ENCODE measurements at regions not wholly inside any gene's neighbourhood (a gene's known extent, or its start where the extent isn't known, plus 50 kb on each side); places are given as distances from the start of the nearest gene placed in this dataset.

DNA sequence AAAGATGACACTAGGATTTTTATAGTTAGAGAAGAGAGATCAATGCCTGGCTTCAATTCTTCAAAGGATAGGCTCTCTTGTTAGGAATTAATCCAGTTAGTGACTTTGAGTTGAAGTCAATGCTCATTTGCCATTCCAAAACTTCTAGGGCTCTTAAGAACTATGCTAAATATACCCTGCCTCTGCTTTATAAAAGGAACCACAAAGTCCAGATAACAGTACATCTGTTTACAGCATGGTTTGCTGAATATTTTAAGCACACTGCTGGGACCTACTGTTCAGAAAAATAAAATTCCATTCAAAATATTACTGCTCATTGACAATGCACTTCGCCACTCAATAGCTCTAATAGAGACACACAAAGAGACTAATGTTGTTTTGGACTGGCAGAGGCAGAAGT lies 786.6 kb upstream of the DPPA4 start:
- DNase-seq (ENCODE audit: insufficient read length, low spot score) (no peak), FAIRE-seq (no peak)
- no peak for TF ChIP-seq POLR2A (IDR thresholded peaks at IDR 0.05; ENCODE audit: low read depth, low read length)

DNA sequence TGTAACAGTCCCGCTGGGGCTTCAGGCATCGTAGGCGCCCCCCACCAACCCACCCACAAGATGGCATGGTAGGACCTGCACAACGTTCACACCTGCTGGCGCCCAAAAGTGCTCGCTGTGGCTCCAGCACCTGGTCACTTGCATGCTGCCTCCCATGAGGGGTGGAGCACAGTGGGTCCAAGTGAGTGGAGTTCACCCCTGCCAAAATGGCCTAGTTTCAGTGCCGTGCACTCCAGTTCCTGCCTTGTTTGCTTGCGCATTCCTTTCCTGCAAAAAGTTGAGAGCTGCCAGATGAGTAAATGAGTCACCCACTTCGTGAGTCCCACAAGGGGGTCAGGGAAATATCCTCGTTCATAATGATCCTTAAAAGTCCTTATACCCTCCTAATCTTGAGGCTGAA lies 788.7 kb upstream of the DPPA4 start:
- FAIRE-seq (no peak), DNase-seq (ENCODE audit: insufficient read length, low spot score) (no peak)
- TF ChIP-seq POLR2A (IDR thresholded peaks at IDR 0.05; ENCODE audit: low read depth, low read length): no peak

DNA sequence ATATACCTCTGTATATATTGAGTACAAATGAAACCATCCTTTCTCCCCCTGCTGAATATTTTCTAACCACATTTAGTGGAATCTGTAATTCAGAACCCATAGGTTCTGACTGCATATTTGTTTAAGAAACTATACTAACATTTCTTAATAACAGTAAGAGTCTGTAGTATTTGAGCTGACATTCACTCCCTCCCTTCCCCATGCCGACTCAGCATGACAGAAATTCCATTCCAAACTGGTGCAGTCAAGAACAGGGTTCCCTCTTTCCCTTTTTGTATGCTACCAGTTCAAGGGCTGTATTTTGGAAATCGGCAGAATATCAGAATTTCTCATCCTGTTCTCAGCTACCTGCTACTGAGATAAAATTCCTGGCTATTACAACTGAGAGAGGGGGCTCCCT lies 796.6 kb upstream of the DPPA4 start:
- no peak for DNase-seq (ENCODE audit: insufficient read length, low spot score)
- no peak for FAIRE-seq
- no peak for TF ChIP-seq POLR2A (IDR thresholded peaks at IDR 0.05; ENCODE audit: low read depth, low read length)

DNA sequence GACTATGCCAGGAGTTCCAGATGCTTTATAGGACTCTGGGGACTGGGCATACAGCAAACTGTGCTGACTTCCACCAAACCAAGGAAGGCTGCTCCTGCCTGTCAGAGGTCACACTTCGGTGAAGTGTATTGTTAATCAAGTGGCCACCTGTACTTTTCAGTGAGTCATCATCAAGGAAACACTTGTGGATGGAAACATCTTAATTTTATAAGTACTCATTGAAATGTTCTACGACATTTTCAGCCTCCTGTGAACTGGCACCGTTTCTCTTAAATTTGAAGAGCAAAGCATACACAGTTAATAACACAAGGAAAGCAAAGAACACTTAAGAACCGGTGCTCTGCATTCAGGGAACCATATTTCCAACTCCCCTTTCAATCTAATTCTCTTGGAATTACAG lies 801.7 kb upstream of the DPPA4 start:
- no peak for TF ChIP-seq POLR2A (IDR thresholded peaks at IDR 0.05; ENCODE audit: low read depth, low read length)
- DNase-seq (ENCODE audit: insufficient read length, low spot score): no peak
- no peak for FAIRE-seq

DNA sequence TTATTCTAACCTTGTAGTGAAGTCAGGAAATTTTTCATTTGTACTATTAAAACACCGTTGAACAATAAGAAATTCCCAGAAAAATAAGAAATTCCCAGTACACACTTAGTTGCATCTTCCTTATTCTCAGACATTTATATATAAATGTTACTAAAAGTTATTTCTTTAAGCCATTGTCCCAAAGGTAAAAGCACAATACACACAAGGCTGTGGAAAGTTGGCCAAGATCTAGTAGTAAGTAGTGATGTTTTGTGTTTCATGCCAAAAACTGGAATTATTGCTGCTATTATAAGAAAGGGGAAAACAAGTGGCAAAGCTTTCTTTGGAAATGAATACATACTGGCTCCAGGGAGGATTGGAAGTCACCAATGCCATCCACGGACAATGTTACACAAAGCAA lies 802.5 kb upstream of the DPPA4 start:
- no peak for TF ChIP-seq POLR2A (IDR thresholded peaks at IDR 0.05; ENCODE audit: low read depth, low read length)
- DNase-seq (ENCODE audit: insufficient read length, low spot score): no peak
- FAIRE-seq: no peak

DNA sequence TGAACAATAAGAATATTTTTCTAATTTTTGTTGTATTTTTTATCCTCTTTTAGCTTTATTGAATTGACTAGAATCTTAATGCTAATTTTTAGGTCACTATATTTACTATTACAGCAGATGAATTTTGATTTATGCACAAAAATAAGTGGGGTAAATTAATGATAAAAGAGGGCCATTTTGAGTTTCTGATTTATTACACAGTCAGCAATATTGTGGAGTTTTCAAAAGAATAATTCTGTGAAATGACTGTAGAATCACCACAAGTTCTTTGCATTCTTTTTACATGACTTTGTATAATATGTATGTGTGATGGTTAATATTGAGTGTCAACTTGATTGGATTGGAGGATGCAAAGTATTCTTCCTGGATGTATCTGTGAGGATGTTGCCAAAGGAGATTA lies 812.4 kb upstream of the DPPA4 start:
- TF ChIP-seq POLR2A (IDR thresholded peaks at IDR 0.05; ENCODE audit: low read depth, low read length): no peak
- no peak for DNase-seq (ENCODE audit: insufficient read length, low spot score)
- FAIRE-seq: no peak

DNA sequence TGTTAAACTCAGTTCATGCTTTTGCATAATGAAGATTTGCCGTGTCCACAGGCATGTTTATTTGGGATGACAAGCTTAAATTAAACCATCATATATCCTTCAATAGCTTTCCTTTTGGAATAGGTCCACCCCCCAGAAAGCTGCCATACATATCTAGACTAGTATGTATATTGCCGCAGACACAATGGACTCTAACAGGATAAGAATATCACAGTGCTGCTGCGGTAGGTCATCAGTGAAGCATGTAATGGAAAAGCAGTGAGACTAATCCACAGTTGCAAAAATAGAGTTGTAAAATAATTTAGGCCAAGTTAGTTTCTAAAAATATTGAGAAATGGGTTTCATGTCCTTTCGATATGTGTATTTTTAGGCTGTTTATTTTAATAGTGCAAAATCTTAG lies 819.9 kb upstream of the DPPA4 start:
- TF ChIP-seq POLR2A (IDR thresholded peaks at IDR 0.05; ENCODE audit: low read depth, low read length): no peak
- no peak for FAIRE-seq

DNA sequence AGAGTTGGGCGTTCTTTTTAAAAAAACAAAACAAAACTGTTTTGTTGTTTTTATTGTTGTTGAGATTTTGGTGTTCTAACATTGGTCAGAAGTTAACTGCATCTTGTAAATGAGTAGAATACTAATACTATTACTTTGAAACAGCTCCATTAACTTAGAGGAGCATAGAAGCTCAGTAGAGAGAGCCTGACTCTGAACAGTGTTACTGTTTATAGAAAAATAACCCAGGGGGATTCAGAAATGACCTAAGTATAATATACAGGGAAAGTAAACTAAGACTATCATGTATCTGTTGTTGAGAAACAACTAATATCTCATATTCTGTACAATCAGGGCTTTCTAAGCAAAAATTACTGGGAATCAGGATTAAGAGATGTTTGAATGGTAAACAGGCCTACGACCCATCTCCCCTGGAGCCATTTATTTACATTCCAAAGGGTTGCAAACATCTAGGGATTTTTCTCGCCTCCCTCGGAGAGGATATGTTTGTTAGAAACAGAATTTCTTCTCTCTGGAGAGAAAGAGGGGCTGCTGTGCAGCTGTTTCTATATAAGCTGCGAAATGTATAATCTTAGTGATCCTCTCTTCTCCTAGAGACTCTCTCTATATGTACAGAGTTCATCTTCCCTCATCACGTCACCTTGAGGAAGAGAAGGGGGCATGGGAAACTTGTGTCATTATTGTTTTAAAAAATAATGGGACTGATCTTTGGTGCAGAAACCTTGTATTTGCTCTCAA lies 827.5 kb upstream of the DPPA4 start:
- TF ChIP-seq POLR2A (IDR thresholded peaks at IDR 0.05; ENCODE audit: low read depth, low read length): no peak
- no peak for DNase-seq (ENCODE audit: insufficient read length, low spot score)
- FAIRE-seq: no peak

More for the DNA sequence above, 819.9 kb upstream of the DPPA4 start:
- DNase-seq (ENCODE audit: insufficient read length, low spot score): no peak

DNA sequence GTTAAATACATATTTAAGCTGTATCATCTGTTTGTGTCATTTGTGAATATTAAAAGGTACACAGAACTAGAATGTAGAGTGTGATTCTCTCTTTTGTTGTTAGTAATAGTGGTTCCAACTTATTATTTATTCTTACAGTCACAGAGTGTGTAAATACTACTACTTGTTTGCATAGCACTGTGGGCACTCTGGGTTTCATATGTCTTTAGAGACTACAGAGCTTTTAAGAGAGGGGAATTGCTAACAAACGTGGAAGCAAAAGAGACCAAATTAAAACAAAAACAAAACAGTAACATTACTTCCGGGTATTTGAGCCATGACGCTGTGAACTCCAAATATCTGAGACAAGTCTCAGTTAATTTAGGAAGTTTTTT lies 828.0 kb upstream of the DPPA4 start:
- no peak for FAIRE-seq
- no peak for TF ChIP-seq POLR2A (IDR thresholded peaks at IDR 0.05; ENCODE audit: low read depth, low read length)
- no peak for DNase-seq (ENCODE audit: insufficient read length, low spot score)

DNA sequence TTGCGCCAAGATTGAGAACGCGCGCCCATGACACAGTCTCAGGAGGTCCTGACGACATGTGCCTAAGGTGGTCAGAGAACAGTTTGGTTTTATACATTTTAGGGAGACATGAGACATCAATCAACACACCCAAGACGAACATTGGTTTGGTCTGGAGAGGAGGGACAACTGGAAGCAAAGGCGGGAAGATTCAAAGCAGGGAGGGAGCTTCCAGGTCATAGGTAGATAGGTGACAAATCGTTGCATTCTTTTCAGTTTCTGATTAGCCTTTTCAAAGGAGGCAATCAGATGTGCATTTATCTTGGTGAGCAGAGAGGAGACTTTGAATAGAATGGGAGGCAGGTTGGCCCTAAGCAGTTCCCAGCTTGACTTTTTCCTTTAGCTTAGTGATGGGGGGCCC lies 828.4 kb upstream of the DPPA4 start:
- no peak for TF ChIP-seq POLR2A (IDR thresholded peaks at IDR 0.05; ENCODE audit: low read depth, low read length)
- no peak for FAIRE-seq
- no peak for DNase-seq (ENCODE audit: insufficient read length, low spot score)

DNA sequence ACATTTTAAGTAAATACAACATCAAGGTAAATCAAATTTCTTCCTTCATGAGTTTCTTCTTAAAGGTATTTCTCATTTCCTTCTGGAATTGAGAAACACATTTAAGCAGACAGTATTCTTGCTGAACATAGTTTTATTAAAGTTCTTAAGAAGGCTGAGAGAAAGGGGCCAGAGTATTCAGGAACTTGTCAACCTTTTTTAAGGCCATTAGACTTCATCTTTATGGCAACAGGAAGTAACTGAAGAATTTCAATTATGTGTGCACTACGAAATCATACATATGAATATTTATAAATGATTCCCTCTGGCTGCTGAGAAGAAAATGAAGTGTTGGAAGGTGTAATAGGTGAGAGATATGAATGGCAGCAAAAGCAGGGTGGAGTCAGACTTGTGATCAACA lies 829.4 kb upstream of the DPPA4 start:
- DNase-seq (ENCODE audit: insufficient read length, low spot score) (no peak), FAIRE-seq (no peak)
- TF ChIP-seq POLR2A (IDR thresholded peaks at IDR 0.05; ENCODE audit: low read depth, low read length): no peak

DNA sequence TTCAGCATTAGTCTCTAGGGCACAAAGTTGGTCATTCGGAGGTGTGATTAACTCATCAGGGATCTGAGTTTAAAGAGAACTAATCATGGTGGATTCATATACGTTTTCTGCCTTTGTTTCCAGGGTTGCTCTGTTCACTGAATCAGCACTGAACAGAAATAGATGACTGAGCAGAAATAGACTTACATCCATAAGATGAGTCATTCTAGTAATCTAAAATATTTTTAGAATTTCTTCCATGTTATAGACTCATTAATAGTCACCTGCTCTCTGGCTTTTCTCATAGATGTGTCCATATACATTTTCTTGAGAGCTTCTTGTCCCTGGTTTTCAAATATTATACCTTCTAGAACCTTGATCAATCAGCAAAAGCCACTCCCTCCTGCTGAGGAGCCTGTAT lies 837.6 kb upstream of the DPPA4 start:
- DNase-seq (ENCODE audit: insufficient read length, low spot score): no peak
- no peak for TF ChIP-seq POLR2A (IDR thresholded peaks at IDR 0.05; ENCODE audit: low read depth, low read length)
- no peak for FAIRE-seq

DNA sequence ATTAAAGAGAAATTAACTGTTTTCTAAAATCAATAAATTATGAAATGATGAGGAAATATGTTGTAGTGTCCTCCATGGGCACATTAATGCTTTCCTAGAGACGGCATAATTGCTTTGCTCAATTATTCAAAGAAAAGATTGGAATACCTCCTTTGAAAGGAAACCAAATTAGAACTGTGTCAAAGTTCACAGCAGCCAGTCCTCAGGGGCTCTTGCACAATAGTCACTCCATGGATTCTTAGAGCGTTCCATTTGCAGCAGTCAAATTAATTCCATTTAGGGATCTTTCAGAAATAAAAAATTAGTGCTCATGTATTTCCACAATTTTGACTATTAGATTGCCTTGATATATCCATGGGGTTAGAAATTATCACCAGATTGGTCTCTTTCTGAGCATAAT lies 841.6 kb upstream of the DPPA4 start:
- FAIRE-seq: no peak
- TF ChIP-seq POLR2A (IDR thresholded peaks at IDR 0.05; ENCODE audit: low read depth, low read length): no peak

DNA sequence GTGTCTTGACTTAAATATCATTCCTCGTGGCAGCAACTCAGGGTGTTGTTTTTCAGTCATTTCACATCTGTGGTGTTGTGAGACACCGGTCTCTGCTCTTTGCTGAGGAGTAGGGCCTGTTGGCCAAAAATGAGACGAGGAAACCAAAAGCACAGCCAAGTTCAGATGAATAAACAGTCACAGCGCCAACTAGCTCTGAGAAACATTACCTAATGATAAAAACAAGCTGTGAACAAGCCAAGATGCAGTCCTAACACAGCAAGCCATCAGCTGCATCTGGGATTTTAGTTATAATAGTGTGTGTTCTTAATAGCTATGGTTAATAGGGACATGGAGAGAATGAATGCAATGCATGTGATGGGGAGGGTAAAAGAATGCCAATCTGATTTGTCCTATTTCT lies 843.4 kb upstream of the DPPA4 start:
- no peak for DNase-seq (ENCODE audit: insufficient read length, low spot score)
- TF ChIP-seq POLR2A (IDR thresholded peaks at IDR 0.05; ENCODE audit: low read depth, low read length): no peak
- FAIRE-seq: no peak

More for the DNA sequence above, 841.6 kb upstream of the DPPA4 start:
- no peak for DNase-seq (ENCODE audit: insufficient read length, low spot score)

DNA sequence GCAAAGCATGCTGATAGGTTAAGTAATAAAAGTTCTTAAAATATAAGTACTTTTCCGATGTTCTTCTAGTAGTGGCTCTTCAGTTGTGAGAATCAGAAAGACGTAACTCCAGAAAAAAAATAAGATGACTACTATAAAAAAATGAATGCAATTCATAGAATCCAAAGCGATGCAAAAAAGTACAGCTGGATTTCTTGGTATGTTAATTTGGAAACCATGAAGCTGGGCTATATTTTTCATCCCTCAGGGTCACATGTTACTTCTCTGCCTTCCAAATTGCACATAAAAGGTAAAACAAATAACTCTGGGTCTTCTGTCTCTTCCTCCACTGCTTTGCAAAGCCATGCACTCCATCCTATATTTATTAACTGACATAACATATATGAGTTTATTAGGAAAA lies 843.9 kb upstream of the DPPA4 start:
- DNase-seq (ENCODE audit: insufficient read length, low spot score) (no peak), FAIRE-seq (no peak)
- TF ChIP-seq POLR2A (IDR thresholded peaks at IDR 0.05; ENCODE audit: low read depth, low read length): no peak

DNA sequence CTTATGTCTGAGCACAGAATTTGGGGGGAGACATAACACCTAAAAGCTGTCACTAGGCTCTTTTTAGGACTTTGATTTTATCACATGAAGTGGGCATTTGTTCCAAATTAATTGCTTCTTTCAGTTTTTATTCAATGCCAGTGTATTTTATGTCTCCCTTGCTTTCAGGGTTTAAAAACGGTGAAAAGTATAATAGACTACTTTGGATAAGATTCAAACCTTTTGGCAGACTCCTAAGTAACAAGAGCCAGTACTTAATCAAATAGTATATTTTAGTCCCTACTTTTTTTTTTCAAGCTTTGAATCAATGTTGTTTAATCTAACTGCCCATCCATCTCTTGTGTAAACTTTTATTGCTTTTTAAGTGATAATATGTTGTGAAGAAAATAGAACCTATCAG lies 847.2 kb upstream of the DPPA4 start:
- TF ChIP-seq POLR2A (IDR thresholded peaks at IDR 0.05; ENCODE audit: low read depth, low read length): no peak
- DNase-seq (ENCODE audit: insufficient read length, low spot score): no peak
- FAIRE-seq: no peak

Measured in H54 (cell line).